ENCODE measurements at regions not wholly inside any gene's neighbourhood (a gene's known extent, or its start where the extent isn't known, plus 50 kb on each side); places are given as distances from the start of the nearest gene placed in this dataset.
A peak's percentile ranks its signal among the peaks of the same experiment; 100 is the strongest.
"Not testable (repeated sequence)": the region's sequence is repeated elsewhere in the genome, so short reads cannot be mapped to it uniquely, and the experiment has no call there.

- ATAC-seq; H3K9me3 ChIP-seq; H3K27me3 ChIP-seq; H3K4me3 ChIP-seq; H3K4me1 ChIP-seq; H3K27ac ChIP-seq; intact Hi-C loops (cut with DNase I); H3K36me3 ChIP-seq (replicated peaks in 1 of 2; ENCODE audit: insufficient read depth in 1 of 2, low read depth in 2 of 2): not testable (repeated sequence)
- 26 to 35% methylated on average over 8 of the region's 8 CpGs for WGBS, 2 donors
- DNase-seq = peak; percentile 31 to 57 (median 48)
These were observed 50.3 kb downstream of the TLCD4 start for GRCh38 chr1:95167503-95167902.

GRCh38 chr1:95168028-95168427, 50.9 kb downstream of the TLCD4 start:
- Histone ChIP-seq H3K4me1 (no peaks in the 10 kb centered on the region), H3K9me3 (no peaks in the 10 kb centered on the region), H3K36me3 (replicated peaks in 1 of 2; ENCODE audit: insufficient read depth in 1 of 2, low read depth in 2 of 2) (no peaks in the 10 kb centered on the region), H3K27ac (no peak overlapping the region), H3K4me3 (no peak overlapping the region), H3K27me3 (no peaks in the 10 kb centered on the region)
- WGBS, 2 donors = 85 to 99% methylated on average over 2 of the region's 2 CpGs
- intact Hi-C loops (cut with DNase I) = no loop called here
- no peak for ATAC-seq
- no peak for DNase-seq
- TF ChIP-seq POLR2A (IDR thresholded peaks at IDR 0.05) (no peak), CTCF (IDR thresholded peaks at IDR 0.05) (no peak)

- intact Hi-C loops (cut with DNase I) = no loop called here
- no peak overlapping the region for H3K27ac ChIP-seq
These were observed 51.7 kb downstream of the TLCD4 start for GRCh38 chr1:95168761-95169351.

GRCh38 chr1:95169548-95169947, 52.4 kb downstream of the TLCD4 start:
- 46 to 54% methylated on average over 2 of the region's 2 CpGs for WGBS, 2 donors
- no peak overlapping the region for H3K4me3 ChIP-seq
- no peaks in the 10 kb centered on the region for H3K36me3 ChIP-seq (replicated peaks in 1 of 2; ENCODE audit: insufficient read depth in 1 of 2, low read depth in 2 of 2)
- no peak overlapping the region for H3K27ac ChIP-seq
- H3K4me1 ChIP-seq = no peaks in the 10 kb centered on the region
- DNase-seq (no peak), ATAC-seq (peak; percentile 42)
- intact Hi-C loops (cut with DNase I) = no loop called here
- TF ChIP-seq CTCF (IDR thresholded peaks at IDR 0.05) = no peak
- TF ChIP-seq POLR2A (IDR thresholded peaks at IDR 0.05) = no peak
- H3K27me3 ChIP-seq = no peaks in the 10 kb centered on the region
- no peaks in the 10 kb centered on the region for H3K9me3 ChIP-seq

More at GRCh38 chr1:95168761-95169351, 51.7 kb downstream of the TLCD4 start:
- H3K4me3 ChIP-seq = no peak overlapping the region
- TF ChIP-seq POLR2A (IDR thresholded peaks at IDR 0.05) = no peak
- TF ChIP-seq CTCF (IDR thresholded peaks at IDR 0.05) = no peak
- H3K4me1 ChIP-seq = no peaks in the 10 kb centered on the region
- WGBS, 2 donors = 83 to 91% methylated on average over 5 of the region's 5 CpGs
- H3K9me3 ChIP-seq = no peaks in the 10 kb centered on the region
- no peaks in the 10 kb centered on the region for H3K36me3 ChIP-seq (replicated peaks in 1 of 2; ENCODE audit: insufficient read depth in 1 of 2, low read depth in 2 of 2)
- ATAC-seq = no peak
- no peak for DNase-seq
- no peaks in the 10 kb centered on the region for H3K27me3 ChIP-seq

GRCh38 chr1:95171270-95172245, 54.4 kb downstream of the TLCD4 start:
- TF ChIP-seq POLR2A (IDR thresholded peaks at IDR 0.05) (no peak), CTCF (IDR thresholded peaks at IDR 0.05) (no peak)
- ATAC-seq (no peak), DNase-seq (no peak)
- no peaks in the 10 kb centered on the region for H3K36me3 ChIP-seq (replicated peaks in 1 of 2; ENCODE audit: insufficient read depth in 1 of 2, low read depth in 2 of 2)
- H3K27ac ChIP-seq = no peak overlapping the region
- no peaks in the 10 kb centered on the region for H3K9me3 ChIP-seq
- no peaks in the 10 kb centered on the region for H3K27me3 ChIP-seq
- 79 to 86% methylated on average over 7 of the region's 7 CpGs for WGBS, 2 donors
- intact Hi-C loops (cut with DNase I) = no loop called here
- H3K4me3 ChIP-seq = no peak overlapping the region
- H3K4me1 ChIP-seq = no peaks in the 10 kb centered on the region

Measured in body of pancreas (tissue), 4 donors.